Endothelial cell of umbilical vein (primary cell): ENCODE measurements at regions not wholly inside any gene's neighbourhood (a gene's known extent, or its start where the extent isn't known, plus 50 kb on each side); places are given as distances from the start of the nearest gene placed in this dataset.

Experiments
- BruUV-seq: library from RNA; stranded (reverse); fragments of 400-500 nt; replicated peaks from 2 replicates; lab custom pipeline; 2021; lab: Mats Ljungman, UMichigan
- CTCF ChIA-PET: fragments of 300-600, 350-600 bp; sonication (Branson Sonifier 250); formaldehyde crosslinking; loops from one replicate; lab custom pipeline; 2021; ENCODE audit warnings: antibody characterized with exemption, inconsistent platforms; lab: Charles Lee
- POLR2A ChIA-PET: fragments of 300-600, 350-600 bp; sonication (Branson Sonifier 250); formaldehyde crosslinking; loops from one replicate; lab custom pipeline; 2021; ENCODE audit warnings: antibody characterized with exemption, inconsistent platforms; lab: Charles Lee
- DNase-seq: peaks from one replicate; pipeline ENCODE4 v3.0.0-alpha.2; 2011; ENCODE audit warnings: low read depth, low spot score
- FAIRE-seq: peaks from 2 replicates; lab custom pipeline; 2011; peaks lifted over from hg19 to GRCh38; lab: Jason Lieb, UNC
- H2AFZ ChIP-seq: 2 replicates; pipeline ENCODE4 v1.6.0; 2012; ENCODE audit warnings: low read depth, low read length, control low read depth, inconsistent platforms
- H3K27ac ChIP-seq: 2 replicates; pipeline ENCODE4 v1.5.1; 2011; ENCODE audit warnings: low read depth, mild to moderate bottlenecking, control low read depth, low read length, moderate library complexity; ENCODE audit not compliant: insufficient read depth
- H3K27me3 ChIP-seq, 2 experiments: 2 replicates each; pipeline versions ENCODE4 v1.6.0 to v1.6.1; 2011; ENCODE audit warnings: low read length in 2 of 2, mixed read lengths in 1 of 2; ENCODE audit not compliant: control insufficient read depth in 2 of 2, insufficient read depth in 2 of 2
- H3K36me3 ChIP-seq, 2 experiments: 2 replicates in 1 of 2; 3 replicates in 1 of 2; pipeline ENCODE4 v1.5.1; 2011; ENCODE audit warnings: low read length in 2 of 2, mild to moderate bottlenecking in 1 of 2, moderate library complexity in 1 of 2; ENCODE audit not compliant: control insufficient read depth in 2 of 2, insufficient read depth in 2 of 2; ENCODE audit errors: extremely low read depth in 1 of 2
- H3K4me1 ChIP-seq: 3 replicates; pipeline ENCODE4 v1.5.1; 2011; ENCODE audit warnings: mild to moderate bottlenecking, low read length; ENCODE audit not compliant: control insufficient read depth, insufficient read depth; ENCODE audit errors: extremely low read depth
- H3K4me2 ChIP-seq: 2 replicates; pipeline ENCODE4 v1.6.1; 2011; ENCODE audit warnings: low read length, control low read depth, mixed read lengths; ENCODE audit not compliant: insufficient read depth
- H3K4me3 ChIP-seq, 3 experiments: fragments of 200-600 bp in 1 of 3; sonication (generic), shearing (Covaris generic) in 1 of 3; replicated peaks in 1 of 3; 2 replicates each; pipeline ENCODE4 v1.5.1; 2011 to 2016; ENCODE audit warnings: control low read depth in 3 of 3, low read length in 3 of 3, mild to moderate bottlenecking in 2 of 3, inconsistent platforms in 1 of 3, low read depth in 1 of 3, moderate library complexity in 1 of 3; ENCODE audit not compliant: insufficient read depth in 1 of 3
- H3K79me2 ChIP-seq: 2 replicates; pipeline ENCODE4 v1.6.0; 2012; ENCODE audit warnings: low read length, inconsistent platforms; ENCODE audit not compliant: control insufficient read depth, insufficient read depth
- H3K9ac ChIP-seq: replicated peaks from 2 replicates; pipeline ENCODE3; 2011; ENCODE audit warnings: low read length, control low read depth; ENCODE audit not compliant: insufficient read depth; ENCODE audit errors: extremely low read depth
- H3K9me1 ChIP-seq: replicated peaks from 3 replicates; pipeline ENCODE4 v1.6.0; 2011; ENCODE audit warnings: mild to moderate bottlenecking, low read length; ENCODE audit not compliant: control insufficient read depth, insufficient read depth; ENCODE audit errors: extremely low read depth
- H3K9me3 ChIP-seq: replicated peaks from 2 replicates; pipeline ENCODE4 v1.5.1; 2012; ENCODE audit warnings: low read length, inconsistent platforms; ENCODE audit not compliant: control insufficient read depth, insufficient read depth
- H4K20me1 ChIP-seq: replicated peaks from 2 replicates; pipeline ENCODE3; 2011; ENCODE audit warnings: mild to moderate bottlenecking, low read length; ENCODE audit not compliant: control insufficient read depth, insufficient read depth; ENCODE audit errors: extremely low read depth
- FOS ChIP-seq: IDR thresholded peaks from 2 replicates; pipeline ENCODE4 v1.6.1; 2011; ENCODE audit warnings: mild to moderate bottlenecking, low read length, moderate library complexity, borderline replicate concordance; ENCODE audit not compliant: insufficient read depth
- JUN ChIP-seq: IDR thresholded peaks from 2 replicates; pipeline ENCODE4 v1.6.1; 2011; ENCODE audit warnings: borderline replicate concordance, low read depth; ENCODE audit not compliant: insufficient read length, insufficient read depth
- POLR2A ChIP-seq: IDR thresholded peaks from 2 replicates; pipeline ENCODE4 v1.6.1; 2012; ENCODE audit warnings: low read depth, mild to moderate bottlenecking, control low read depth, low read length
- POLR2AphosphoS5 ChIP-seq: IDR thresholded peaks from 2 replicates; pipeline ENCODE4 v1.6.1; 2012; ENCODE audit warnings: low read depth, mild to moderate bottlenecking, control low read depth, low read length, moderate library complexity; ENCODE audit not compliant: insufficient read depth
- dilution Hi-C: fragments of 300-500 bp; cut with MboI; formaldehyde crosslinking; loops from one replicate; pipeline ENCODE4 v1.15.0; 2019; ENCODE audit warnings: low sequenced_read_pairs; ENCODE audit not compliant: extremely low pct_ligation_motif_present
- intact Hi-C: fragments of 100-400 bp; cut with micrococcal nuclease; formaldehyde crosslinking; loops from one replicate; pipeline ENCODE4 v1.10.0; 2022
- TF ChIP-seq, protein P1 (sequence below), 2 donors: IDR thresholded peaks; 1 replicate in 1 of 2; 2 replicates in 1 of 2; pipeline ENCODE4 v1.5.1; 2011; ENCODE audit warnings: low read length in 2 of 2, mild to moderate bottlenecking in 2 of 2, moderate library complexity in 2 of 2, control low read depth in 1 of 2, inconsistent platforms in 1 of 2, low read depth in 1 of 2; ENCODE audit not compliant: insufficient read depth in 1 of 2; ENCODE audit errors: extremely low read depth in 1 of 2
- TF ChIP-seq, protein P2 (sequence below): IDR thresholded peaks from 2 replicates; pipeline ENCODE4 v1.6.1; 2011; ENCODE audit not compliant: insufficient read depth, insufficient read length

DNA sequence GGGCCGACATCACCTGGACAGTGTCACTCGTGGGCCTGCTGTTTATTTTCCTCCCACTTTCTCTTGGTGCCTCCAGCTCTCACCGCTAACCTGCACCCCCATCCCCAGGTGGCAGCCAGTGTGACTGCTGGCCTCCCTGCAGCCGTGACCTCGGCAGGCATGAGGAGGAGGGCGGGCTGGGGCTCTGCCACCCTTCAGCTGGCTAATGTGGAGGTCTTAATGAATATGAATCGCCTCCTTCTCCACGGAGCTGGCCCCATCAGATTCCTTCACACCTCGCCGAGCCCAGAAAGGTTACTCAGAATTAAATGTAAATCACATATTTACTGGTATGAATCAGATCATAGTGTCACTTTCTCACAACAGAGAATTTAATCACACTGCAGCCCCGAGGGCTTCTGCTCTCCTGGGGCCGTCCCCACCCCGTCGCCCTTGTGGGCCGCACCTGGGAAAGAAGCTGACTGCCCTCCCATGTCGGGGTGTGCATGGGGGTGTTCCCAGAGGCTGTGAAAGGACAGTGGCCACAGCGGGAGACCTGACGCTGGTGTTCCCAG is 171.1 kb upstream of the TLE3 start:
- ChIA-PET POLR2A (no interaction called here), CTCF (interaction anchor here (1.1 to 1.4 kb wide), 3 partner anchors 10 to 14 kb away, joined by 3 to 7 read pairs (median 4); no protein-coding TSS in a partner anchor)
- Histone ChIP-seq H3K79me2 (no peaks in the 10 kb centered on the region), H3K36me3 (no peaks in the 10 kb centered on the region), H3K4me1 (peaks cover 32% of the 10 kb centered on the region), H3K9me3 (no peaks in the 10 kb centered on the region), H3K4me2 (no peak overlapping the region), H3K9me1 (no peaks in the 10 kb centered on the region), H3K9ac (no peak overlapping the region), H3K27me3 (no peaks in the 10 kb centered on the region), H2AFZ (no peak overlapping the region), H3K4me3 (no peak overlapping the region), H4K20me1 (no peaks in the 10 kb centered on the region), H3K27ac (no peak overlapping the region)
- intact Hi-C loops (no loop called here), dilution Hi-C loops (no loop called here)
- TF ChIP-seq, protein P1, sequence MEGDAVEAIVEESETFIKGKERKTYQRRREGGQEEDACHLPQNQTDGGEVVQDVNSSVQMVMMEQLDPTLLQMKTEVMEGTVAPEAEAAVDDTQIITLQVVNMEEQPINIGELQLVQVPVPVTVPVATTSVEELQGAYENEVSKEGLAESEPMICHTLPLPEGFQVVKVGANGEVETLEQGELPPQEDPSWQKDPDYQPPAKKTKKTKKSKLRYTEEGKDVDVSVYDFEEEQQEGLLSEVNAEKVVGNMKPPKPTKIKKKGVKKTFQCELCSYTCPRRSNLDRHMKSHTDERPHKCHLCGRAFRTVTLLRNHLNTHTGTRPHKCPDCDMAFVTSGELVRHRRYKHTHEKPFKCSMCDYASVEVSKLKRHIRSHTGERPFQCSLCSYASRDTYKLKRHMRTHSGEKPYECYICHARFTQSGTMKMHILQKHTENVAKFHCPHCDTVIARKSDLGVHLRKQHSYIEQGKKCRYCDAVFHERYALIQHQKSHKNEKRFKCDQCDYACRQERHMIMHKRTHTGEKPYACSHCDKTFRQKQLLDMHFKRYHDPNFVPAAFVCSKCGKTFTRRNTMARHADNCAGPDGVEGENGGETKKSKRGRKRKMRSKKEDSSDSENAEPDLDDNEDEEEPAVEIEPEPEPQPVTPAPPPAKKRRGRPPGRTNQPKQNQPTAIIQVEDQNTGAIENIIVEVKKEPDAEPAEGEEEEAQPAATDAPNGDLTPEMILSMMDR (IDR thresholded peaks at IDR 0.05; ENCODE audit: extremely low read depth in 1 of 2, insufficient read depth in 1 of 2, low read depth in 1 of 2, low read length in 2 of 2): no peak
- no peak for DNase-seq
- BruUV-seq: no TSS peak
- FAIRE-seq: no peak

DNA sequence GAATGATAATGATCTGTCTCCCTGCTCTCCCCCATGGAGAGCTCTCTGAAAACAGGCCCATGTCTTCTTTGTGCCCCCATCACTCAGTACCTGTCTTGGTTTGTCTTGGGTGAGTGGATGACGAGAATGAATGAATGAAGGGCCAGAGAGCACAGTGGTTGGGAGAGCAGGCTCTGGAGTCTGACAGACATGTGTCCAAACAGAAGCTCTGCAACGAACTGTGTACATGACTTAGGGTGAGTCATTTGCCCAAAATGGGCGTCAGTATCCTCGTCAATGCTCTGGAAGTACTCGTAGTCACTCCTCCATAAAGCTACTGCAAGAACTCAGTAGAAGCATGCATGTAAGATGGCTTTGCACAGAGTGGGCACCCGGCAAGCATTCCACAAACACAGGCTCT is 170.2 kb upstream of the TLE3 start:
- Histone ChIP-seq H3K36me3 (no peaks in the 10 kb centered on the region), H3K9me1 (no peaks in the 10 kb centered on the region), H3K27ac (no peak overlapping the region), H4K20me1 (no peaks in the 10 kb centered on the region), H3K9ac (no peak overlapping the region), H3K4me2 (no peak overlapping the region), H2AFZ (no peak overlapping the region), H3K27me3 (peaks cover 0 to 3% of the 10 kb centered on the region in 2 experiments), H3K4me3 (no peak overlapping the region), H3K9me3 (no peaks in the 10 kb centered on the region), H3K79me2 (no peaks in the 10 kb centered on the region), H3K4me1 (peaks cover 32% of the 10 kb centered on the region)
- dilution Hi-C loops (no loop called here), intact Hi-C loops (no loop called here)
- CTCF ChIA-PET: interaction anchor here (1.1 to 1.3 kb wide), 2 partner anchors 9 to 13 kb away, joined by 3 to 7 read pairs; no protein-coding TSS in a partner anchor
- POLR2A ChIA-PET: no interaction called here
- no TSS peak for BruUV-seq
- TF ChIP-seq, protein P1 (IDR thresholded peaks at IDR 0.05; ENCODE audit: extremely low read depth in 1 of 2, insufficient read depth in 1 of 2, low read depth in 1 of 2, low read length in 2 of 2): no peak
- TF ChIP-seq JUN (no peak), POLR2A (no peak), FOS (no peak), POLR2AphosphoS5 (no peak)
- TF ChIP-seq, protein P2, sequence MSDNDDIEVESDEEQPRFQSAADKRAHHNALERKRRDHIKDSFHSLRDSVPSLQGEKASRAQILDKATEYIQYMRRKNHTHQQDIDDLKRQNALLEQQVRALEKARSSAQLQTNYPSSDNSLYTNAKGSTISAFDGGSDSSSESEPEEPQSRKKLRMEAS: no peak
- no peak for DNase-seq
- FAIRE-seq: no peak
